ENCODE measurements at regions not wholly inside any gene's neighbourhood (a gene's known extent, or its start where the extent isn't known, plus 50 kb on each side); places are given as distances from the start of the nearest gene placed in this dataset.

DNA sequence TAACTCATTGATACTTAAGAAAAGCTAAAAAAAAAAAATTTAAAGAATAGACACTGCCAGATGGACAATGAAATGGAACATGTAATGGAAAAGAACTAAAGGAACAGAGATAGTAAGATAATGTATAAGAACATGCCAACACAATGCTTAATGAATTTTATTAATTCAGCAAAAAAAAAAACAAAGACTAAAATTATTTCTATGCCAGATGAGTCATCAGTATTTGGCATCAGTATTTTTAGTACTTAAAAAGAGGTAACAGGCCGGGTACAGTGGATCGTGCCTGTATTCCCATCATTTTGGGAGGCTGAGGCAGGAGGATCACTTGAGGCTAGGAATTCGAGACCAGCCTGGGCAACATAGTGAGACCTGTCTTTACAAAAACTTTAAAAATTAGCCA lies 168.5 kb downstream of the CYB561 start:
- H3K9me3 ChIP-seq (ENCODE audit: severe bottlenecking), result no peaks in the 10 kb centered on the region
- no peaks in the 10 kb centered on the region for H3K27me3 ChIP-seq (ENCODE audit: insufficient read depth, poor library complexity, severe bottlenecking)
- TF ChIP-seq, protein P1, sequence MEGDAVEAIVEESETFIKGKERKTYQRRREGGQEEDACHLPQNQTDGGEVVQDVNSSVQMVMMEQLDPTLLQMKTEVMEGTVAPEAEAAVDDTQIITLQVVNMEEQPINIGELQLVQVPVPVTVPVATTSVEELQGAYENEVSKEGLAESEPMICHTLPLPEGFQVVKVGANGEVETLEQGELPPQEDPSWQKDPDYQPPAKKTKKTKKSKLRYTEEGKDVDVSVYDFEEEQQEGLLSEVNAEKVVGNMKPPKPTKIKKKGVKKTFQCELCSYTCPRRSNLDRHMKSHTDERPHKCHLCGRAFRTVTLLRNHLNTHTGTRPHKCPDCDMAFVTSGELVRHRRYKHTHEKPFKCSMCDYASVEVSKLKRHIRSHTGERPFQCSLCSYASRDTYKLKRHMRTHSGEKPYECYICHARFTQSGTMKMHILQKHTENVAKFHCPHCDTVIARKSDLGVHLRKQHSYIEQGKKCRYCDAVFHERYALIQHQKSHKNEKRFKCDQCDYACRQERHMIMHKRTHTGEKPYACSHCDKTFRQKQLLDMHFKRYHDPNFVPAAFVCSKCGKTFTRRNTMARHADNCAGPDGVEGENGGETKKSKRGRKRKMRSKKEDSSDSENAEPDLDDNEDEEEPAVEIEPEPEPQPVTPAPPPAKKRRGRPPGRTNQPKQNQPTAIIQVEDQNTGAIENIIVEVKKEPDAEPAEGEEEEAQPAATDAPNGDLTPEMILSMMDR (IDR thresholded peaks at IDR 0.05; ENCODE audit: poor library complexity, severe bottlenecking), result no peak
- no peak overlapping the region for H3K27ac ChIP-seq (ENCODE audit: poor library complexity, severe bottlenecking)
- peaks cover 69% of the 10 kb centered on the region for H3K4me1 ChIP-seq (ENCODE audit: insufficient read depth, poor library complexity, severe bottlenecking)
- DNase-seq (ENCODE audit: low spot score) (no peak), ATAC-seq (ENCODE audit: low read depth) (no peak)
- no peak overlapping the region for H3K4me3 ChIP-seq (ENCODE audit: severe bottlenecking)
- peaks cover 54% of the 10 kb centered on the region for H3K36me3 ChIP-seq (ENCODE audit: low read depth)

DNA sequence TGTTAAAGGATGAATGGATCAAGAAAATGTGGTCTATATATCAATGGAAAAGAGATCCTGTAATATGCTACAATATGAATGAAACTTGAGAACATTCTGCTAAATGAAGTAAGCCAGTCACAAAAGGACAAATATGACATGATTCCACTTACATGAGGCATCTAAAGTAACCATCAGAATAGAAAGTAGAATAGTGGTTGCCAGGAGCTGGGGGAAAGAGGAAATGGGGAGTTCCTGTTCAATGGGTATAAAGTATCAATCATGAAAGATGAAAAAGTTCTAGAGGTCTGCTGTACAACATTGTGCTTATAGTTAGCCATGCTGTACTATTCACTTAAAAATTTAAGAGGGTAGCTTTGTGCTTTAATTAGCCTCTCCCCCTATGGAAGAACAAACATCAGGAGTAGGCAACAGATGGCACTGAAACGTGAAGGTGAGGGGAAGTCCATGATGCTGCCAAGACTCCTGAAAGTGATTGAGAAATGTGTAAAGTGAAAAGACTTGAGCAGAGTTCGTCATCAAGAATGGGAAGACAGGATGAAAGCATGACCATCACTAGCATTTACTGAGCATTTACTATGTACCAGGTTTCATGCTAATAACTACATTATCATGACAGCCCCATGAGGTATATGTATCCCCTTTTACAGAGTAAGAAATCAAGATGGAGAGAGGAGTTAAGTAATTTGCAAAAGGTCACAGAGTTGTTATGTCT lies 167.2 kb downstream of the CYB561 start:
- no peak for ATAC-seq (ENCODE audit: low read depth)
- no peaks in the 10 kb centered on the region for H3K9me3 ChIP-seq (ENCODE audit: severe bottlenecking)
- peaks cover 67% of the 10 kb centered on the region for H3K36me3 ChIP-seq (ENCODE audit: low read depth)
- no peak overlapping the region for H3K4me3 ChIP-seq (ENCODE audit: severe bottlenecking)
- no peaks in the 10 kb centered on the region for H3K27me3 ChIP-seq (ENCODE audit: insufficient read depth, poor library complexity, severe bottlenecking)
- DNase-seq (ENCODE audit: low spot score), result no peak
- peak overlapping the region; percentile 67 for H3K27ac ChIP-seq (ENCODE audit: poor library complexity, severe bottlenecking)
- H3K4me1 ChIP-seq (ENCODE audit: insufficient read depth, poor library complexity, severe bottlenecking), result peaks cover 63% of the 10 kb centered on the region
- TF ChIP-seq, protein P1 (IDR thresholded peaks at IDR 0.05; ENCODE audit: poor library complexity, severe bottlenecking), result no peak

DNA sequence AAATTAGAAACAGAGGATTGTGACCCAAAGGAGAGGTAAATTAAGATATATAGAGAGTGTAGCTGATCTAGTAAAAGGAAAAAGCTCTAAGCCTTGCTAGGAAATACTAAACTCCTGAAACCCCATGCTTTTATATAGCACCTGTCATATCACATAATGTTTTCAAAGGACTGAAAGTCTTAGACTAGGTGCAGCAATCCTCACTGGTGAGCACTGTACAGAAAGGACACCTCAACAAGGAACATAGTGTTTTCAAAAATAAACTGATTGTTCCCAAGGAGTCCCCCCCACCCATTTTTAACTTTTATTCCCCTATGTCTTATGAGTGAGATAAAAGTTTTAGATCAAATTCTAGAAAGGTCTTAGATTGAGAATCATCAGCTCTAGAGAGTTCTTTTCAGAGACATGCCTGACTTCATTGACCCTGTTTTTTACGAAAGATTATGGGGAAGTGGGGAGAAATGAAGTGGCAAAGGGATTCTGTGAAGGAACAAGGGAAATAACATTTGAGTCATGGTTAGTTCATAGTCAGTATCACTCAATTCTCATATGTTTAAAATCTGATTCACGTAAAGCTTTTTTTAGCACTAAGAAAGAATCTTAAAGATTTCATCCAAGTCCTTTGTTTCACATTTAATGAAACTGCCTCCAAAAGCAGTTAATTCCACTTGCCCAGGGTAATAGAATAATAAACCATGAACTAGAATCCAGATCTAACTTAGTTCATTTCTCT lies 166.4 kb downstream of the CYB561 start:
- H3K36me3 ChIP-seq (ENCODE audit: low read depth), result peaks cover 71% of the 10 kb centered on the region
- no peak overlapping the region for H3K4me3 ChIP-seq (ENCODE audit: severe bottlenecking)
- H3K27me3 ChIP-seq (ENCODE audit: insufficient read depth, poor library complexity, severe bottlenecking), result no peaks in the 10 kb centered on the region
- ATAC-seq (ENCODE audit: low read depth) (peak; percentile 61), DNase-seq (ENCODE audit: low spot score) (no peak)
- peak overlapping the region; percentile 67 for H3K27ac ChIP-seq (ENCODE audit: poor library complexity, severe bottlenecking)
- peaks cover 55% of the 10 kb centered on the region for H3K4me1 ChIP-seq (ENCODE audit: insufficient read depth, poor library complexity, severe bottlenecking)
- no peaks in the 10 kb centered on the region for H3K9me3 ChIP-seq (ENCODE audit: severe bottlenecking)
- TF ChIP-seq, protein P1 (IDR thresholded peaks at IDR 0.05; ENCODE audit: poor library complexity, severe bottlenecking), result no peak

DNA sequence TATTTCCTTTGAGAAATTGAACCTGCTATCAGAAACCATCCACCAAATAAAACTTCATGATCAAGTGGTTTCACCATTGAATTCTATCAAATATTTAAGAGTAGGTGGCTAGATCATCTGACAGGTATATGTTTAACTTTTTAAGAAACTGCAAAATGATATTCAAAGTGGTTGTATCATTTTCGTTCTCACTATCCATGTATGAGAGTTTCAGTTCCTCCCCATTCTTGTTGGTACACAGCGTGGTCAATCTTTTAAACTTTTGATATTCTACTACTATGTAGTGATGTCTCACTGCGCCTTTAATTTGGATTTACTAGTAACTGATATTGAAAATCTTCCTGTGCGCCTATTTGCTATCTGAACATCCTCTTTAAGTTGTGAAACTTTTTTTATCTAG lies 163.7 kb downstream of the CYB561 start:
- Histone ChIP-seq H3K9me3 (ENCODE audit: severe bottlenecking) (peaks cover 6% of the 10 kb centered on the region), H3K36me3 (ENCODE audit: low read depth) (peaks cover 77% of the 10 kb centered on the region), H3K27ac (ENCODE audit: poor library complexity, severe bottlenecking) (no peak overlapping the region), H3K27me3 (ENCODE audit: insufficient read depth, poor library complexity, severe bottlenecking) (no peaks in the 10 kb centered on the region), H3K4me1 (ENCODE audit: insufficient read depth, poor library complexity, severe bottlenecking) (peaks cover 29% of the 10 kb centered on the region), H3K4me3 (ENCODE audit: severe bottlenecking) (no peak overlapping the region)
- ATAC-seq (ENCODE audit: low read depth) (no peak), DNase-seq (ENCODE audit: low spot score) (no peak)
- TF ChIP-seq, protein P1 (IDR thresholded peaks at IDR 0.05; ENCODE audit: poor library complexity, severe bottlenecking), result no peak

DNA sequence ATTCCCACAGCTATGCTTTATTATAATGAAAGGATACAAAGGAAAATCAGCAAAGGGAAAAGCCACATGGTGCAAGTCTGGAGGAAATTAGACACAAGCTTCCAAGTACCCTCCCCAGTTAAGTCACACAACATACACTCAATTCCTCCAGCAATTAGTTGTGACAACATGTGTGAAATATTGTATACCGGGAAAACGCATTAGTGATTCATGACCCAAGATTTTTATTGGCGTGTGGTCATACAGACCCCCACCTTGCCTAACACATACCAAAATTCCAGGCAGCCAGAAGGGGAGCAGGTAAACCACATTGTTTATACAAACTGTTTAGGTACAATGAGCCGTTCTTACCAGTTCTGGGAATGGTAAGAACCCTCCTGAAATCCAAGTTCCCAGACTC lies 160.6 kb downstream of the CYB561 start:
- no peak for ATAC-seq (ENCODE audit: low read depth)
- H3K4me1 ChIP-seq (ENCODE audit: insufficient read depth, poor library complexity, severe bottlenecking), result peaks cover 19% of the 10 kb centered on the region
- H3K4me3 ChIP-seq (ENCODE audit: severe bottlenecking), result no peak overlapping the region

More for the DNA sequence above, 160.6 kb downstream of the CYB561 start:
- TF ChIP-seq, protein P1 (IDR thresholded peaks at IDR 0.05; ENCODE audit: poor library complexity, severe bottlenecking), result no peak
- no peak for DNase-seq (ENCODE audit: low spot score)
- Histone ChIP-seq H3K27me3 (ENCODE audit: insufficient read depth, poor library complexity, severe bottlenecking) (no peaks in the 10 kb centered on the region), H3K36me3 (ENCODE audit: low read depth) (peaks cover 77% of the 10 kb centered on the region), H3K9me3 (ENCODE audit: severe bottlenecking) (peaks cover 6% of the 10 kb centered on the region), H3K27ac (ENCODE audit: poor library complexity, severe bottlenecking) (no peak overlapping the region)
